ENCODE measurements at regions not wholly inside any gene's neighbourhood (a gene's known extent, or its start where the extent isn't known, plus 50 kb on each side); places are given as distances from the start of the nearest gene placed in this dataset.

GRCh38 chr20:39581034-39581433 lies 618.9 kb downstream of the DHX35 start:
- in situ Hi-C loops (cut with HindIII; ENCODE audit: low sequenced_read_pairs) = no loop called here

GRCh38 chr20:39576771-39577170 lies 614.6 kb downstream of the DHX35 start:
- in situ Hi-C loops (cut with HindIII; ENCODE audit: low sequenced_read_pairs) = no loop called here
- DNase-seq (ENCODE audit: low spot score) = no peak

More at GRCh38 chr20:39581034-39581433, 618.9 kb downstream of the DHX35 start:
- no peak for DNase-seq (ENCODE audit: low spot score)

GRCh38 chr20:39574061-39574460 lies 611.9 kb downstream of the DHX35 start:
- in situ Hi-C loops (cut with HindIII; ENCODE audit: low sequenced_read_pairs) = no loop called here
- no peak for DNase-seq (ENCODE audit: low spot score)

- DNase-seq (ENCODE audit: low spot score) = no peak
- in situ Hi-C loops (cut with HindIII; ENCODE audit: low sequenced_read_pairs) = no loop called here
Measured at GRCh38 chr20:39571171-39571570, 609.0 kb downstream of the DHX35 start.

- in situ Hi-C loops (cut with HindIII; ENCODE audit: low sequenced_read_pairs) = no loop called here
- DNase-seq (ENCODE audit: low spot score) = no peak
Measured at GRCh38 chr20:39568109-39568508, 606.0 kb downstream of the DHX35 start.

- in situ Hi-C loops (cut with HindIII; ENCODE audit: low sequenced_read_pairs) = no loop called here
- DNase-seq (ENCODE audit: low spot score) = no peak
Measured at GRCh38 chr20:39563349-39563748, 601.2 kb downstream of the DHX35 start.

GRCh38 chr20:39554341-39554740 lies 592.2 kb downstream of the DHX35 start:
- no peak for DNase-seq (ENCODE audit: low spot score)
- in situ Hi-C loops (cut with HindIII; ENCODE audit: low sequenced_read_pairs) = no loop called here

- in situ Hi-C loops (cut with HindIII; ENCODE audit: low sequenced_read_pairs) = no loop called here
- DNase-seq (ENCODE audit: low spot score) = no peak
Measured at GRCh38 chr20:39553120-39553519, 591.0 kb downstream of the DHX35 start.

GRCh38 chr20:39549733-39550132 lies 587.6 kb downstream of the DHX35 start:
- in situ Hi-C loops (cut with HindIII; ENCODE audit: low sequenced_read_pairs) = no loop called here

GRCh38 chr20:39547546-39548408 lies 585.6 kb downstream of the DHX35 start:
- no peak for DNase-seq (ENCODE audit: low spot score)
- in situ Hi-C loops (cut with HindIII; ENCODE audit: low sequenced_read_pairs) = no loop called here

More at GRCh38 chr20:39549733-39550132, 587.6 kb downstream of the DHX35 start:
- no peak for DNase-seq (ENCODE audit: low spot score)

- in situ Hi-C loops (cut with HindIII; ENCODE audit: low sequenced_read_pairs) = no loop called here
- no peak for DNase-seq (ENCODE audit: low spot score)
Measured at GRCh38 chr20:39541136-39541803, 579.1 kb downstream of the DHX35 start.

- no peak for DNase-seq (ENCODE audit: low spot score)
- in situ Hi-C loops (cut with HindIII; ENCODE audit: low sequenced_read_pairs) = no loop called here
Measured at GRCh38 chr20:39538317-39538716, 576.2 kb downstream of the DHX35 start.

- in situ Hi-C loops (cut with HindIII; ENCODE audit: low sequenced_read_pairs) = no loop called here
- DNase-seq (ENCODE audit: low spot score) = no peak
Measured at GRCh38 chr20:39535301-39535700, 573.2 kb downstream of the DHX35 start.

- in situ Hi-C loops (cut with HindIII; ENCODE audit: low sequenced_read_pairs) = no loop called here
- no peak for DNase-seq (ENCODE audit: low spot score)
Measured at GRCh38 chr20:39534846-39535245, 572.7 kb downstream of the DHX35 start.

- in situ Hi-C loops (cut with HindIII; ENCODE audit: low sequenced_read_pairs) = no loop called here
- no peak for DNase-seq (ENCODE audit: low spot score)
Measured at GRCh38 chr20:39533858-39534257, 571.7 kb downstream of the DHX35 start.

GRCh38 chr20:39532205-39532604 lies 570.1 kb downstream of the DHX35 start:
- in situ Hi-C loops (cut with HindIII; ENCODE audit: low sequenced_read_pairs) = no loop called here
- DNase-seq (ENCODE audit: low spot score) = no peak

- in situ Hi-C loops (cut with HindIII; ENCODE audit: low sequenced_read_pairs) = no loop called here
- no peak for DNase-seq (ENCODE audit: low spot score)
Measured at GRCh38 chr20:39528436-39528835, 566.3 kb downstream of the DHX35 start.

GRCh38 chr20:39524371-39524911 lies 562.3 kb downstream of the DHX35 start:
- DNase-seq (ENCODE audit: low spot score) = peak; percentile 68
- in situ Hi-C loops (cut with HindIII; ENCODE audit: low sequenced_read_pairs) = no loop called here

GRCh38 chr20:39523405-39523804 lies 561.3 kb downstream of the DHX35 start:
- DNase-seq (ENCODE audit: low spot score) = no peak
- in situ Hi-C loops (cut with HindIII; ENCODE audit: low sequenced_read_pairs) = no loop called here

- DNase-seq (ENCODE audit: low spot score) = no peak
- in situ Hi-C loops (cut with HindIII; ENCODE audit: low sequenced_read_pairs) = no loop called here
Measured at GRCh38 chr20:39518654-39519053, 556.5 kb downstream of the DHX35 start.

All from G401 (cell line).